Astrocyte of the cerebellum (primary cell): ENCODE measurements at regions not wholly inside any gene's neighbourhood (a gene's known extent, or its start where the extent isn't known, plus 50 kb on each side); places are given as distances from the start of the nearest gene placed in this dataset.

Experiments used
- DNase-seq: peaks from one replicate; pipeline ENCODE4 v3.0.0-alpha.2; 2011; ENCODE audit warnings: low read depth
- H3K4me3 ChIP-seq: 2 replicates; pipeline ENCODE4 v1.5.1; 2011; ENCODE audit warnings: mild to moderate bottlenecking, low read depth, low read length, moderate library complexity
- CTCF ChIP-seq: IDR thresholded peaks from 2 replicates; pipeline ENCODE4 v1.5.1; 2012; ENCODE audit warnings: low read length, low read depth, moderate library complexity, mild to moderate bottlenecking; ENCODE audit errors: missing control alignments
- in situ Hi-C: cut with HindIII; loops from 2 replicates; pipeline ENCODE4 v1.10.0; 2017; ENCODE audit warnings: low sequenced_read_pairs

GRCh38 chr2:5230444-5230843 is 461.7 kb upstream of the SOX11 start:
- in situ Hi-C loops: no loop called here
- TF ChIP-seq CTCF: no peak
- H3K4me3 ChIP-seq: no peak overlapping the region
- DNase-seq: no peak

- in situ Hi-C loops: no loop called here
- TF ChIP-seq CTCF: no peak
- no peak overlapping the region for H3K4me3 ChIP-seq
- no peak for DNase-seq
Observed at GRCh38 chr2:5230855-5231254, 461.3 kb upstream of the SOX11 start.

- in situ Hi-C loops: no loop called here
- no peak overlapping the region for H3K4me3 ChIP-seq
- no peak for DNase-seq
Observed at GRCh38 chr2:5231287-5231686, 460.9 kb upstream of the SOX11 start.

GRCh38 chr2:5234563-5234962 is 457.6 kb upstream of the SOX11 start:
- H3K4me3 ChIP-seq: no peak overlapping the region
- DNase-seq: no peak
- in situ Hi-C loops: no loop called here
- TF ChIP-seq CTCF: no peak

More at GRCh38 chr2:5231287-5231686, 460.9 kb upstream of the SOX11 start:
- no peak for TF ChIP-seq CTCF

- no peak for TF ChIP-seq CTCF
- in situ Hi-C loops: no loop called here
- no peak for DNase-seq
- H3K4me3 ChIP-seq: no peak overlapping the region
Observed at GRCh38 chr2:5235701-5236100, 456.5 kb upstream of the SOX11 start.

GRCh38 chr2:5236249-5236648 is 455.9 kb upstream of the SOX11 start:
- no peak overlapping the region for H3K4me3 ChIP-seq
- TF ChIP-seq CTCF: peak; percentile 13
- in situ Hi-C loops: no loop called here
- no peak for DNase-seq

- in situ Hi-C loops: no loop called here
- DNase-seq: no peak
- H3K4me3 ChIP-seq: no peak overlapping the region
- TF ChIP-seq CTCF: no peak
Observed at GRCh38 chr2:5242751-5243150, 449.4 kb upstream of the SOX11 start.
